LHCN-M2 (cell line): ENCODE measurements at regions not wholly inside any gene's neighbourhood (a gene's known extent, or its start where the extent isn't known, plus 50 kb on each side); places are given as distances from the start of the nearest gene placed in this dataset.
"Not testable (repeated sequence)": the region's sequence is repeated elsewhere in the genome, so short reads cannot be mapped to it uniquely, and the experiment has no call there.

ENCODE experiments used
- DNase-seq: peaks from one replicate; pipeline ENCODE4 v3.0.0-alpha.2; 2012; ENCODE audit warnings: low read depth

DNA sequence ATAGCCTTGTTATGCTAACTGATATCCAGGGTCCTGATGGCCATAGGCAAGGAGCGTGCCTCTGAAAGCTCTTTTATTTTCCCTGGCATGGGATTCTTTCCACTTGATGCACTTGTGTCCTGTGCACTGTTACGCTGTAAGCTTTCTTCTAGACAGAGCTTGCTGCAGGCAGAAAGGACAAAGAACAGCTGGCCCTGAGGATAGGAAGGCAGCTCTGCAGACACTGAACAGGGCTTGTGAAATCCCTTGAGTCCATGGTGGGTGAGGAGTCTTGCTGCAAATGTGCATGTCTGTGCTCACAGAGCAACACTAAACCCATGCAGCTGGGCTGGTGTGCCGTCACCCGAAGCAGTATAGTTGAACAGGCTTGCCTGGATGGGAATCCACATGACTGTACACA is 126.6 kb downstream of the AKAP11 start:
- DNase-seq, result peak; percentile 37

DNA sequence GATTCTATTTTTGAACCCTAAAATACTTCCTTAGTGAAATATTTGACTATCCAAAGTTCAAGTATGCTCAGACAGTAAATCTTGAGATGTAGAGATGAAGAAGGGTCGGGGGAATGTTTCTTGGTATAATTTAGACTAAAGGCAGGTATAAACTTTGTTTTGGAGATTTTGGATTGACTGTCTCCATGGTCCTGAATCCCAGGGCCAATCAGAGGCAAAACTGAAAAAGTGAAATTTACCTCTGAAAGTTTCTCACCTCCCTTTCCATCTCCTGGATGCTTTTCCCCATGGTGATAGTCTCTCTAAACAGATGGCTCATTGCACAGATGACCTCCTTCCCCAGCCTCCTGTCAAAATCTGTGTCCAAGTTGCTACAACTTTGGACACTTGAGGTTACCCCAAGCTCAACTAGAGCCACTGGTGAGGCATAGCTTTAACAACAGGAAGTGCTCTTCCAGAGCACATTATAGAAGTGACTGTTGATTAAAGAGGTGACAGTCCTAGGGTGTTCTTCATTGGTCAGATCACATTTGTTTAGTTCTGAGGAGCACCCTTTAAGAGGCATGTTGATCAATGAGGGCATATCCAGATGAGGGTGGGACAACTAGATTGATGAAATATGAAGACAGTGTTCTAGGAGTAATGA is 128.4 kb downstream of the AKAP11 start:
- no peak for DNase-seq

DNA sequence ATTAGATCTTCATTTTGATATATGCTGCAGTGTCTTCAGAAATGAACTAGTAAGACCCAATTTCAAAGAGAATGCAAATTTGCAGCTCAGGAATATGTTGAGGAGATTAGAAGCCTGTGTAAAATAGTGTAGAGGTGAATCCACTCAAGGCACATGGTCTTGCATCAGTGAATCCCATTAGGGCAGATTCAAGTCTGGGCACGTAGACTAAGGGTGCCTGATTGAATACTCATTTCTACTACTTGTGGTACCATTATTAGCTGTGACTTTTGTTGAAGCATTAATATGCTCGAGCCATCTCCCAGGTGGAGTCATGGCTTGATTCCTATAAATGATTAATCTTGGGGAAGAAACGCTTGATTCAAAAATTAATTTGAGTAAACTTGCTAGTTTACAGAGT is 129.4 kb downstream of the AKAP11 start:
- no peak for DNase-seq

DNA sequence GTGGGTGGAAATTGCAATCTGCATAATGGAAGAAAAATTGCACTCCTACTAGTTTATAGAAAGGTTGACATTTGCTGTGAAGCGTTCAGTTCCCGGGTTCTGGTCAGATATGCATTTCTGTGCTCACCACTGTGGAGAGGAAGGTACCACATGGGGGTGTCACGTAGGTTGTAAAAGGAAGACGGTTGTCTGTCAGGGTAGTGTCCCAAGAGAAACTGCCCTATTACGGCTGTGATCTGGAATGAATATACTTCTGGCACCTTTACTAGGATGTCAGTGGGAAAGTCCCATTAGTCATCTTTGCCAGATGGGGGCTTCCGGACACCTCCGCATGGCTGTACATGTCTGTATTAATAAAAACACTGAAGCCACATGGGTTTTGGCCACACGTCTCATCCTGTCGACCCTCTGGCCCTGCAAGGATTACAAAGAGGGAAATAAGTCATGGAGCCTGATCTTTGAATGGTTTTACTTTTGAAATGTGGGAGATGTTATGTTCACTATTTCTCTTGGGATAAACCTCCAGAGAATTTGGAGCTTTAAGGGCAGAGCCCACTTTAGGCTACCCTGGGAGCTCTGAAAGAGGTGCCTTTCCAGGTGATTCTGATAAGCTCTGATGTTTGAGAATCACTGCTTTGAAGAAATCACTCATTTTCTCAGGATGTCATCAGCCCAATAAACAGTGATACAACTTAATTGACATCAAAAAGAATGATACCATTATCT is 133.9 kb downstream of the AKAP11 start:
- peak; percentile 6 for DNase-seq

DNA sequence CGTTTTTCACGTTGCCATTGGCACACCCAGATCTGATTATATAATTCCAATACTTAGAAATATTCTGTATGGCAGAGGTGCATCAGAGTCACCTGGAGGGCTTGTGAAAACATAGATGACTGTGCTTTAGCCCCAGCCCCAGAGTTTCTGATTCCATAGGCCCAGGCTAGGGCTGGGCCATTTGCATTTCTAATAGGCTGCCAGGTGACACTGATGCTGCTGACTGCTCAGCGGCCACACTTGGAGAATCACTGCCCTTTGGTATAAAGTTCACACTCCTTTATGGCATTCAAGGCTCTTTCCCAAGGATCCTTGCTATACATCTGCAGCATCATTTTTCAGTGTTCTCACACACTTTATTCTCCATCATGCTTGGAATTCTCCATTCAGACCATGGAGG is 137.1 kb downstream of the AKAP11 start:
- no peak for DNase-seq

DNA sequence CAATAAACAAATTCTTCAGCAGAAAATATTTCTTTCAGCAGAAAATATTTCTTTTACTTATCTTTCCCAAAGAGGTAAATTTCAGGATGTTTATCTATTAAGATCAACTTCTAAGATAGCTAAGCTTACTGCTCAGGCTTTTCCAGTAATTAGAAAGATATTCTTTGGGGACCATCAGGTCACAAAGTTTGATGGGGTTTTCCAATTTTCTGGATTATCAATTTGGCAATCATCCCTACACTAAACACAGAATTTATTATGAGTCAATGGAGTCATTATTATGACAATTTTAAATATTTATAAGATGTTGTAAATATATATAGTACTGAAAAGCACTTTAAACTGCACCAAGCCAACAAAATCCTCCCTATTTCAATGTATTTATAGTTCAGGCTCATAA is 137.6 kb downstream of the AKAP11 start:
- no peak for DNase-seq

DNA sequence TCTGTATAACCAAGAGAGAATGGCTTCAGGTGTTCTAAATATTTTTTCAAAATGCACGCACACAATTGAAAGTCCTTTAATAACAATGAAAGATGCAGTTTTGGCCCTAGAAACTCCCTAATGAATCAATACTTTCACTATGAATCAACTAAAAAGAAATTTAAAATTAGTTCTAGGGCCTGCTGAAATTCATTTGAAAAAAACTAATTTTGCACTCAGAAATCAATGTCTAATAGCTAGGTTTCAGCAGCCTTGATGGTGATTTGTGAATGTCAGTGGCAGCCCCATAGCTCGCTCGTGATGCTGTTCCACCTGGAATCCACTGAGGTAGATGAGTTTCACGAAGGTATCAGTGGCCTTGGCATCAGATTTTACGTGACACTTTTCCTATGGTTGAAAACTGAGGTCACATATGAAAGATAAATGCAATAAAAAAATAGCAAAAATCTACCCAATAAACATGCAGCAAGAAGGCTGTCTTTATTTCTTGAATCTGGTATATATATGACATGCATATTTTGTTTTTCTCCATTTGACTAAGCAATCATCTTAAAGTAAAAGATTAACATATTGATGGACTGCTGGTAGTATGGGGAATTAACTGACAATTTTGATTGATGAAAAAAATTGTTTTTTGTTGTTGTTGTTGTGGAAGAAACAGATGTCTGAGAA is 141.0 kb downstream of the AKAP11 start:
- no peak for DNase-seq

DNA sequence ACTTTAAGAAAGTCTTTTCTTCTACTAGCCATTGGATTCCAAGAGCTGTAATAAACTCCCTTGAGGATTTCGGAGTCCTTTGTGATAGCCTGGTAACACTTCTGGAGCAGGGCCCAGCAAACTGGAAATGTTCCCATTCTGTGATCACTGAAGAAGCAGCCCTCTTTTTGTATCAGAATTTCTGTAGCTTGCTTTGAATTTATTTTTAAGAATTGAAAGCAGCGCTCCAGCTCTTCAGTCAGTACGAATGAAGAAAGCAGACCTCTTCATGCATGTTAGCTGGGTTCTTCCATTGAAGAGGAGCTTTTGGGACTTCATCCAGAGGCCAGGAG is 141.5 kb downstream of the AKAP11 start:
- no peak for DNase-seq

DNA sequence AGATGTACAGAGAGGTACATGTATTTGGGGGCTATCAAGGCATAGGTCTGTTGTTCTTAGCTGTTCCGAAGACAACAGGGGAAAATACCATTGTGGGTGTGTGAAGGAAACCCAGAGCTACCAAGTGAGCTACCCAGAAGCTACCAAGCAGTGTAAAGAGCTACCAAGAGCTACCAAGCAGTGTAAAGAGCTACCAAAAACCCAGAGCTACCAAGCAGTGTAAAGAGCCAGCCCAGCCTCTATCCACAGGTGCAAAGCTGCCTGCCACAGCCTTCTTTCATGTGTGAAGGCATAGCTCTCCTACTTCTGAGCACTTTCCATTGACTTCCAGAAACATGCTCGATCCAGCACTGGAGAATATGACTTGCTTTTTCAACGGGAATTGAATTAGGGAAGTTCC is 145.7 kb downstream of the AKAP11 start:
- no peak for DNase-seq

DNA sequence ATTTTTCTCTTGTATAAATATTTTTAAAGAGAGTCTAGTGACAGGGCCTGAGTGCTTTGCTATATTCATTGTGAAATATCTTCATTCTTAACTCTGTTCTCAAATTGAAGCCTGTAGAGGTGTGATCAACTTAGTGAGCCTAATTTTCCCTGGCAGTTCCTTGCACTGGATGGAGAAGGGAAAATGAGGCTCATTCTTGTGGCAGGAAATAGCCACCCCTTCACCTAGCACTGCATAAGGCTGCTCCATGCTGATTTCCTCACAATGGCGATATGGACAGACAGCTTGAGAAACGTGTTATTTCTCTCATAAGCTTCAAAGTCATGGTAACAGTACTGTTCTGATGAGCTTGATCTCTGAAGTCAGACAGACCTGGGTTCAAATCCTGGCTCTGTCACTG is 146.2 kb downstream of the AKAP11 start:
- DNase-seq, result no peak

DNA sequence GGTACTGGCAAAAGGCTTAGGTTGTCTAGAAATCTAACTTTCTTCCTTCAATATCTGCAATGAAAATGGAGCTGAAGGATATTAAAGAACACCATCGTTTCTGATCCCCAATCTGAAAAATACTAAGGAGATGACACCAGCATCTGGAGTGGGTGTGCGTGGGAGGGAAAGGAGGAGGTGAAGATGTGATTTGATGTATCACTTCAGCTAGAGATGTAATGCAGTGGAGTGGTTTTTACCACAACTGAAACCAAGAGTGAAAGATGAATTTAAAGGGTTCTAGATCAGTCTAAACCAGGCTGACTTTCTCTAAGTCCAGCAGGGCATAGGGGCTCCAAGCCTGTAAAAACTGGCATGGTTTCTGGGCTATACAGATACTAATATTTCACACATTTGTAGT is 148.4 kb downstream of the AKAP11 start:
- DNase-seq, result no peak

DNA sequence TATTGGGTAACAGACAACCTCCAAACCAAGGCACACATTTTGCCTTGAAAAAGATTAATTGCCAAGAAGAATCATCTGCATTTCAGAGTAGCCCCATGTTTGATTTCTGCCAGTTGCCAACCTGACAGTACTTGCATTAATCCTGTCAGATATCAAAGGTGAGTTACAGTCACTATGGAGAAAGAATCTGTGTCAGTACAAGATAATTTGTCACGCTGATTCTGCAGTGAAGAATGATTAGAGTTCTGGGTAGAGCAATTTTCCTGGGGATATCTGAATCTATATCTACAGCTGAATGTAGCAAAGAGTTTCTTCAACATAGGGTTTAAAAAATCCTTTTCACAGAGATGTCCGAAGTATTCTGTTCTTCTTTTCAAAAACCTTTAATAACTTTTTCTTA is 150.7 kb downstream of the AKAP11 start:
- DNase-seq, result no peak

DNA sequence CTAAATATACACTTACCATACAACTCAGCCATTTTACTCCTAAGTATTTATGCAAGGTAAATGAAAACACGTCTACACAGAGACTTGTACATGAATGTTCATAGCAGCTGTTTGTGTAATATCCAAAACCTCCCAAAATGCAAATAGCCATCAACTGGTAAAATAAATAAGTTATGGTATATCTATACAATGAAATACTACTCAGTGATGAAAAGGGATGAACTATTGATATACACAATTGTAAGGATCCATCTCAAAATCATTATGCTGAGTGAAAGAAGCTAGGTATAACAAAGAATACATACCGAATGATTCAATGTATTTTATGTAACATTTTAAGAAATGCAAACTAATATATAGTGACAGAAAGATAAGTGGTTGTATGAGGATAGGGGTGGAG is 149.8 kb upstream of the TNFSF11 start:
- no peak for DNase-seq

DNA sequence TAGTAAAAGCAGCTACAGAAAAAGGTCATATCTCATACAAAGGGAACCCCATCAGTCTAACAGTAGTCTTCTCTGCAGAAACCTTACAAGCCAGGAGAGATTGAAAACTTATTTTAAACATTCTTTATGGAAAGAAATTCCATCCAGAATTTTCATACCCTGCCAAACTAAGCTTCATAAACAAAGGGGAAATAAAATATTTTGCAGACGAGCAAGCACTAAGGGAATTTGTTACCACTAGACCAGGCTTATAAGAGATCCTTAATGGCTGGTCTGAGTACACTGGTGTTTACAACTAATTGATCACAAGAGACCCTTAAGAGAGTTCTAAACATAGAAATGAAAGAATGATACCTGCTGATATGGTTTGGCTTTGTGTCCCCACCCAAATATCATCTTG is 128.6 kb upstream of the TNFSF11 start:
- DNase-seq, result no peak

DNA sequence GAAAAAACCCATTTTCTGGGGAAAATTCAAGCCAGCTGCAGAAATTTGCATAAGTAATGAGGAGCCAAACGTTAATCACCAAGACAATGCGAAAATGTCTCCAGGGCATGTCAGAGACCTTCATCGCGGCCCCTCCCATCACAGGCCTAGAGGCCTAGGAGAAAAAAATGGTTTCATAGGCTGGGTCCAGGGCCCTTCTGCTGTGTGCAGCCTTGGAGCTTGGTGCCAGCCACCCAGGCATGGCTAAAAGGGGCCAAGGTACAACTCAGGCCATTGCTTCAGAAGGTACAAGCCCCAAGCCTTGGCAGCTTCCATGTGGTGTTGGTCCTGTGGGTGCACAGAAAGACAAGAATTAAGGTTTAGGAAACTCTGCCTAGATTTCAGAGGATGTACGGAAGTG is 127.4 kb upstream of the TNFSF11 start:
- not testable (repeated sequence) for DNase-seq

DNA sequence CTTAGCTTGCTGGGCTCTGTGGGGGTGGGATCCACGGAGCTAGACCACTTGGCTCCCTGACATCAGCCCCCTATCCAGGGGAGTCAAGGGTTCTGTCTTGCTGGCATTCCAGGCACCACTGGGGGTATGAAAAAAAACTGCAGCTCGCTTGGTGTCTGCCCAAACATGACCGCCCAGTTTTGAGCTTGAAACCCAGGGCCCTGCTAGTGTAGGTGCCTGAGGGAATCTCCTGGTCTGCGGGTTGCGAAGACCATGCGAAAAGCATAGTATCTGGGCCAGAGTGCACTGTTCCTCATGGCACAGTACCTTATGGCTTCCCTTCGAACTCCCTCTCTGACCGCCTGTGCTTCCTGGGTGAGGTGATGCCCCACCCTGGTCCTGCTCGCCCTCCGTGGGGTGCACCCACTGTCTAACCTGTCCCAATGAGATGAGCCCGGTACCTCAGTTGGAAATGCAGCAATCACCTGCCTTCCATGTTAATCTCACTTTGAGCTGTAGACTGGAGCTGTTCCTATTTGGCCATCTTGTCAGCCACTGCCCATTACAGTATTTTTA is 120.8 kb upstream of the TNFSF11 start:
- no peak for DNase-seq

DNA sequence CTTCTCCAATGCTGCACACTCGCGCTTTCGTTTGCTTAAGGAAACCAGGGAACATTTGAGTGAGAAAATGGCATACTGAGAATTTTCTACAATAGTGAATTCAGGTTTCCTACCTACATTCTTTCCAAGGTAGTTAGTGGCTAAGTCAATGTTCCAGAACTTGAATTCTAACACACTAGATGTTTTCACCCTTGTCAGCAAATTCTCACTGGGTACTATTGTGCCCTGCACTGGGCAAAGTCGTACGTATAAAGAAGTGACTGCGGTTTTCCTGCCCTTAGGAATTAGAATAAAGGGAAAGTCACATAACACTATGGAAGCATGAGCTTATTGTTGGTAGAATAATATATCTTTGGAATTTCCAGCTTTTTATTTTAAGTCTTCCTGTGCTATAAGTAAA is 119.2 kb upstream of the TNFSF11 start:
- DNase-seq, result no peak

DNA sequence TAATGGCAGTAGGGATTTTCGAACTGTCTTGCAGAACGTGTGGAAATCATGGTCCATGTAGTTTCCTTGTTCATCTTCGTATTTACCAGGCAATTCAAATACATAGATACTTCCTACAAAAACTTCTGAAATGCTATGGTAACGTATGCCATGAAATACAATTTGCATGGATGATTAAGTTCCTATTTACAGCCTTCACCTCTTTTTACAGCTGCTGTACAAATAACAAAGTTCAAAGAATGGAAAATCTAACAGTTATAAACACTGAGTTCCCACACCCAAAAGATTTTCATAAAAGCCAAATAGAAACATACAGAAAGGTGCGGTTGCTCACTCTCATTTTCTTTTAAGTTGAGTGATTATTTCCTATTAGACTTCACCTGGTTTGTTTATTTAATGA is 115.8 kb upstream of the TNFSF11 start:
- DNase-seq, result no peak

DNA sequence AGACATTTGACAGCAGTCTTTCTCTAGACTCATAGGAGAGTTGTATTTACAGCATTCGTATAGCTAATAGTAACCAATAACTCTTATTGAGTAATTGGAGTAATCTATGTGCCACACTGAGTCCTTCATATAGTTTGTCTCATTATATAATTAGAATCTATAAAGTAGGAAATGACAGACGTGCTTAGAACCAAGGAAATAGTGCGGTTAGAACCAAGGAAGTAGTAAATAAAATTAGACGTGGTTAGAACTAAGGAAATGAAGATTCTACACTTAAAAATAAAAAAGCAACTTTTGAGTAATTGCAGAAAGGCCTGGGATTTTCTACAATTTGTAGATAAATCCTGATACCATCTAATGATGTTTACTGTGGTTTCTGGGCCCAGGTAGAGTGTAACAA is 107.8 kb upstream of the TNFSF11 start:
- DNase-seq, result no peak

DNA sequence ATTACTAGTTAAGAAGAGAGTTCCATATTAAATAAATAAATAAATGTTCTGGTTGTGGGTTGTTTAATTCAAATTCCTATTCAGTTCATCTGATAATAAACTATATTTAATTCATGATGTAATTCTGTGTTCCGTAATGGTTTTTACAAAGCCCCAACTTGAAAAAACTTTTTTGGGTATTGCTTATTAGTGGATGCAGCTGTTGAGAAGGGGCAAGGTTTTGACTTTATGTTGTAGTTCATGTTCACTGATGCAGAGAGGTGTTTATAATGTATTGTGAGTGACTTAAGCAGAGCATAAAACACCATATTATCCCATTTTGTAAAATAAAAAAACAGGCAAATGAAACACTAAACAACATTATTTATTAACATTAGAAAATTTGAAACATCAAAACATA is 107.3 kb upstream of the TNFSF11 start:
- DNase-seq, result no peak

DNA sequence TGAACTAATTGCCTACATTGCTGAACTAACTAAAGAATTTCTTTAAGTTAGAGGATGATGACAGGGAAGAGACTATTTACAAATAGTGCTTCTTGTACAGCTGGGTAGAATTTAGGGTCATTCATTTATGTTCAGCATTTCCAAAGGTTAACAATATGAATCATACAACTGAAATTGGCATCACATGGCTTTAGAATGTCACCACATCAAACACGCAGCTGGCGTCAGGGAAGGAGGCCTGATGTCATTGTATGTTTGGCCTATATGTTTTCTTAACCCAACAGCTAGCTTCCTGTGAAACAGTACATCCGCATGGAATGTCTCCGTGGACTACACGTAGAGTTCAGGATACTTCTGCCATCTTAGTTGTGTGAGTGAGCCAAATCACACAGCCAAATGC is 99.0 kb upstream of the TNFSF11 start:
- no peak for DNase-seq

DNA sequence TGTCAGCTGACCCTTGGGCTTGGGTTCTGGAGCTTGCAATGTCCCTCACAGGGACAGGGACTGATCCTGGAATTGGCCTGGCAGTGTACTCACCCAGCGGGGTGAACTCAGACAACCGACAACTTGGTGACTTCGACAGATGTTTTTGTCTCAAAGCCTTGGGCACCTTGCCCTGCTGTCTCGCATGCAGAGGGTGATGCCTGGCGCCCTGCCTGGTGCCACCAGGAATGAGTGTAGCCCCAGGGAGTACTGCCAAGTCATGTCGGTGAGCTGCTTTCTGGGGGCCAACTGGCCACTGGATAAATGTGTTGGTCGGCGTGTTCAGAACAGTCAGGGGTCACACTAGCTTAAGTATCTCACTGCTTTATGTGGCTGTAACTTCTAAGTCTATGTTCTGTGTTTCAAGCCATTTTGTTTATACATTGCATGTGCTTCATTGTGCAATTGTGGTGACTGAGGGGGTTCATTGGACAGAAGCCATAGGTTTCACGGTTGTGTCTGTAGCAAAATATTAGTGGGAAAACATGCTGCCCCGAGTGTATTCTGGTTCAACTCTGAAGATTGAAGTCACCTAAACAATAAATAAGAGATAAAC is 96.3 kb upstream of the TNFSF11 start:
- no peak for DNase-seq
